ELF-1 (cell line): ENCODE measurements at regions not wholly inside any gene's neighbourhood (a gene's known extent, or its start where the extent isn't known, plus 50 kb on each side); places are given as distances from the start of the nearest gene placed in this dataset.

Experiments
- DNase-seq: peaks from one replicate; pipeline ENCODE4 v3.0.0-alpha.2; 2016; ENCODE audit warnings: low read depth, low spot score

GRCh38 chr6:145055567-145055966, 679.8 kb downstream of the EPM2A start:
- DNase-seq = no peak

GRCh38 chr6:145060714-145061113, 674.6 kb downstream of the EPM2A start:
- DNase-seq = no peak

GRCh38 chr6:145063091-145063490, 672.2 kb downstream of the EPM2A start:
- DNase-seq = no peak

GRCh38 chr6:145067430-145067829, 667.9 kb downstream of the EPM2A start:
- no peak for DNase-seq

- DNase-seq = no peak
Observed at GRCh38 chr6:145068577-145068976, 666.7 kb downstream of the EPM2A start.

- DNase-seq = no peak
Observed at GRCh38 chr6:145069966-145070365, 665.4 kb downstream of the EPM2A start.

- no peak for DNase-seq
Observed at GRCh38 chr6:145070791-145071190, 664.5 kb downstream of the EPM2A start.

GRCh38 chr6:145071836-145072235, 663.5 kb downstream of the EPM2A start:
- no peak for DNase-seq

GRCh38 chr6:145073811-145074210, 661.5 kb downstream of the EPM2A start:
- DNase-seq = no peak

- no peak for DNase-seq
Observed at GRCh38 chr6:145074805-145075204, 660.5 kb downstream of the EPM2A start.

- DNase-seq = no peak
Observed at GRCh38 chr6:145075425-145075824, 659.9 kb downstream of the EPM2A start.

- DNase-seq = no peak
Observed at GRCh38 chr6:145076115-145076841, 659.0 kb downstream of the EPM2A start.

GRCh38 chr6:145077382-145077781, 657.9 kb downstream of the EPM2A start:
- no peak for DNase-seq

GRCh38 chr6:145080651-145081050, 654.7 kb downstream of the EPM2A start:
- DNase-seq = no peak

GRCh38 chr6:145081677-145082076, 653.6 kb downstream of the EPM2A start:
- no peak for DNase-seq

- DNase-seq = no peak
Observed at GRCh38 chr6:145082359-145082758, 653.0 kb downstream of the EPM2A start.

GRCh38 chr6:145086197-145086596, 649.1 kb downstream of the EPM2A start:
- DNase-seq = peak; percentile 51

GRCh38 chr6:145087034-145087433, 648.3 kb downstream of the EPM2A start:
- no peak for DNase-seq

GRCh38 chr6:145090801-145091585, 644.3 kb downstream of the EPM2A start:
- no peak for DNase-seq

- no peak for DNase-seq
Observed at GRCh38 chr6:145091586-145092142, 643.7 kb downstream of the EPM2A start.

GRCh38 chr6:145092554-145092953, 642.8 kb downstream of the EPM2A start:
- DNase-seq = no peak

GRCh38 chr6:145093226-145093625, 642.1 kb downstream of the EPM2A start:
- no peak for DNase-seq

- no peak for DNase-seq
Observed at GRCh38 chr6:145096846-145097245, 638.5 kb downstream of the EPM2A start.
